GM10248 (cell line): ENCODE measurements at regions not wholly inside any gene's neighbourhood (a gene's known extent, or its start where the extent isn't known, plus 50 kb on each side); places are given as distances from the start of the nearest gene placed in this dataset.

Experiments
- CTCF ChIA-PET: fragments of 300-600 bp; sonication (Branson Sonifier 250); formaldehyde crosslinking; extraction: SDS; loops from one replicate; lab custom pipeline; 2021; ENCODE audit warnings: antibody characterized with exemption; lab: Yijun Ruan, JAX
- POLR2A ChIA-PET: fragments of 350-650 bp; sonication (Branson Sonifier 250); formaldehyde crosslinking; extraction: SDS; loops from one replicate; lab custom pipeline; 2020; ENCODE audit warnings: antibody characterized with exemption; lab: Yijun Ruan, JAX
- DNase-seq: peaks from one replicate; pipeline ENCODE4 v3.0.0; 2012; ENCODE audit errors: extremely low spot score
- CTCF ChIP-seq: IDR thresholded peaks from 2 replicates; pipeline ENCODE4 v1.5.1; 2012; ENCODE audit warnings: mild to moderate bottlenecking, low read depth; ENCODE audit errors: extremely low read depth, missing control alignments, control extremely low read depth

GRCh38 chr14:61226015-61226654 lies 55.0 kb downstream of the TMEM30B start:
- TF ChIP-seq CTCF, result no peak
- no peak for DNase-seq
- ChIA-PET CTCF (no interaction called here), POLR2A (no interaction called here)

GRCh38 chr14:61225344-61225743 lies 55.8 kb downstream of the TMEM30B start:
- CTCF ChIA-PET, result no interaction called here
- TF ChIP-seq CTCF, result no peak
- no peak for DNase-seq
- POLR2A ChIA-PET, result no interaction called here

GRCh38 chr14:61223552-61223951 lies 57.6 kb downstream of the TMEM30B start:
- POLR2A ChIA-PET, result no interaction called here
- no peak for DNase-seq
- TF ChIP-seq CTCF, result no peak
- CTCF ChIA-PET, result interaction anchor here (1.2 kb wide), 1 partner anchor 10 kb away, joined by 3 read pairs; no protein-coding TSS in a partner anchor

- POLR2A ChIA-PET, result no interaction called here
- DNase-seq, result no peak
- CTCF ChIA-PET, result no interaction called here
- TF ChIP-seq CTCF, result no peak
Observed at GRCh38 chr14:61222388-61222787, 58.8 kb downstream of the TMEM30B start.

GRCh38 chr14:61221906-61222305 lies 59.2 kb downstream of the TMEM30B start:
- ChIA-PET CTCF (interaction anchor here (1.7 kb wide), 1 partner anchor 22 kb away, joined by 5 read pairs; no protein-coding TSS in a partner anchor), POLR2A (no interaction called here)
- DNase-seq, result no peak
- no peak for TF ChIP-seq CTCF

- DNase-seq, result no peak
- no peak for TF ChIP-seq CTCF
- CTCF ChIA-PET, result interaction anchor here (1.1 to 6.5 kb wide), 3 partner anchors 10 to 34 kb away, joined by 3 to 26 read pairs (median 5); no protein-coding TSS in a partner anchor
- POLR2A ChIA-PET, result no interaction called here
Observed at GRCh38 chr14:61219673-61220072, 61.5 kb downstream of the TMEM30B start.

- CTCF ChIA-PET, result interaction anchor here (0.8 to 6.5 kb wide), 5 partner anchors 10 to 34 kb away, joined by 3 to 26 read pairs (median 3); no protein-coding TSS in a partner anchor
- DNase-seq, result no peak
- POLR2A ChIA-PET, result no interaction called here
- no peak for TF ChIP-seq CTCF
Observed at GRCh38 chr14:61219256-61219655, 61.9 kb downstream of the TMEM30B start.
